Activated CD8-positive, alpha-beta T cell treated with anti-CD3 and anti-CD28 coated beads for 36 hours (primary cell): ENCODE measurements at regions not wholly inside any gene's neighbourhood (a gene's known extent, or its start where the extent isn't known, plus 50 kb on each side); places are given as distances from the start of the nearest gene placed in this dataset.

Experiments
- ATAC-seq: fragments of 200-7000 bp; cut with Tn5 transposase; one replicate; pipeline ENCODE4 v1.10.0; 2021; ENCODE audit warnings: mild to moderate bottlenecking, moderate library complexity
- CTCF ChIA-PET: fragments of 350-600 bp; sonication (Branson Sonifier 250); formaldehyde crosslinking; loops from one replicate; lab custom pipeline; 2021; ENCODE audit warnings: antibody characterized with exemption; lab: Charles Lee
- POLR2A ChIA-PET: fragments of 350-600 bp; sonication (Branson Sonifier 250); formaldehyde crosslinking; loops from one replicate; lab custom pipeline; 2021; ENCODE audit warnings: antibody characterized with exemption; lab: Charles Lee
- DNase-seq: peaks from one replicate; pipeline ENCODE4 v3.0.0-alpha.2; 2020
- H3K27ac Mint-ChIP-seq: one replicate; pipeline ENCODE4 v1.8.0; 2021; ENCODE audit warnings: mild to moderate bottlenecking, mixed read lengths
- H3K27me3 Mint-ChIP-seq: one replicate; pipeline ENCODE4 v1.8.0; 2021; ENCODE audit warnings: mixed read lengths
- H3K36me3 Mint-ChIP-seq: one replicate; pipeline ENCODE4 v1.8.0; 2021; ENCODE audit warnings: low read depth, mixed read lengths
- H3K4me1 Mint-ChIP-seq: one replicate; pipeline ENCODE4 v1.8.0; 2021; ENCODE audit warnings: low read depth, mixed read lengths
- H3K4me3 Mint-ChIP-seq: one replicate; pipeline ENCODE4 v1.8.0; 2021; ENCODE audit warnings: mild to moderate bottlenecking, moderate library complexity, mixed read lengths
- H3K9me3 Mint-ChIP-seq: one replicate; pipeline ENCODE4 v1.8.0; 2021; ENCODE audit warnings: mixed read lengths
- intact Hi-C: fragments of 100-400 bp; cut with micrococcal nuclease; formaldehyde crosslinking; loops from one replicate; pipeline ENCODE4 v1.10.0; 2022
- TF ChIP-seq, protein P1 (sequence below): fragments of 200-600 bp; IDR thresholded peaks from one replicate; pipeline ENCODE4 v1.8.0; 2022; ENCODE audit warnings: antibody characterized with exemption, mild to moderate bottlenecking

- TF ChIP-seq, protein P1, sequence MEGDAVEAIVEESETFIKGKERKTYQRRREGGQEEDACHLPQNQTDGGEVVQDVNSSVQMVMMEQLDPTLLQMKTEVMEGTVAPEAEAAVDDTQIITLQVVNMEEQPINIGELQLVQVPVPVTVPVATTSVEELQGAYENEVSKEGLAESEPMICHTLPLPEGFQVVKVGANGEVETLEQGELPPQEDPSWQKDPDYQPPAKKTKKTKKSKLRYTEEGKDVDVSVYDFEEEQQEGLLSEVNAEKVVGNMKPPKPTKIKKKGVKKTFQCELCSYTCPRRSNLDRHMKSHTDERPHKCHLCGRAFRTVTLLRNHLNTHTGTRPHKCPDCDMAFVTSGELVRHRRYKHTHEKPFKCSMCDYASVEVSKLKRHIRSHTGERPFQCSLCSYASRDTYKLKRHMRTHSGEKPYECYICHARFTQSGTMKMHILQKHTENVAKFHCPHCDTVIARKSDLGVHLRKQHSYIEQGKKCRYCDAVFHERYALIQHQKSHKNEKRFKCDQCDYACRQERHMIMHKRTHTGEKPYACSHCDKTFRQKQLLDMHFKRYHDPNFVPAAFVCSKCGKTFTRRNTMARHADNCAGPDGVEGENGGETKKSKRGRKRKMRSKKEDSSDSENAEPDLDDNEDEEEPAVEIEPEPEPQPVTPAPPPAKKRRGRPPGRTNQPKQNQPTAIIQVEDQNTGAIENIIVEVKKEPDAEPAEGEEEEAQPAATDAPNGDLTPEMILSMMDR: no peak
- H3K36me3 Mint-ChIP-seq: no peaks in the 10 kb centered on the region
- ChIA-PET POLR2A (no interaction called here), CTCF (no interaction called here)
- H3K27me3 Mint-ChIP-seq: no peaks in the 10 kb centered on the region
- DNase-seq (no peak), ATAC-seq (no peak)
- no peaks in the 10 kb centered on the region for H3K4me1 Mint-ChIP-seq
- intact Hi-C loops: no loop called here
- no peaks in the 10 kb centered on the region for H3K9me3 Mint-ChIP-seq
- H3K27ac Mint-ChIP-seq: no peak overlapping the region
- no peak overlapping the region for H3K4me3 Mint-ChIP-seq
These were observed 296.6 kb upstream of the NETO1 start for GRCh38 chr18:73164430-73164829.

DNA sequence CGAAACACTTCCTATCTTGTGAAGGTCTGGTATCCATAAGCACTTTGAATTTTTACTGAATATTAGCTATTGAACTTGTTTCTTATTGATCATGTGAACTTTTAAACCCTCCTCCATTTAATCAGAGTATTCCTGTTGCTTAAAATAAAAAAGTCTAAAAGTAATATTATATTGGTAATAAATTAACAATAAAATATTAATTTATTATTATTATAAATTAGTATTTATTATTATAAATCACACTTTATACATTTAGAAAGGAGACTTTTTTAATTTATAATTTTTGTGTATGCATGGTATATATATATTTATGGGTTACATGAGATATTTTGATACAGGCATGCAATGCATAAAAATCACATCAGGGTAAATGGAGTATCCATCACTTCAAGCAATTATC lies 295.4 kb upstream of the NETO1 start:
- Mint-ChIP-seq H3K27ac (no peak overlapping the region), H3K4me1 (no peaks in the 10 kb centered on the region), H3K9me3 (no peaks in the 10 kb centered on the region), H3K27me3 (no peaks in the 10 kb centered on the region), H3K4me3 (no peak overlapping the region), H3K36me3 (no peaks in the 10 kb centered on the region)
- intact Hi-C loops: no loop called here
- ChIA-PET CTCF (no interaction called here), POLR2A (no interaction called here)
- TF ChIP-seq, protein P1: no peak
- no peak for ATAC-seq
- DNase-seq: no peak

DNA sequence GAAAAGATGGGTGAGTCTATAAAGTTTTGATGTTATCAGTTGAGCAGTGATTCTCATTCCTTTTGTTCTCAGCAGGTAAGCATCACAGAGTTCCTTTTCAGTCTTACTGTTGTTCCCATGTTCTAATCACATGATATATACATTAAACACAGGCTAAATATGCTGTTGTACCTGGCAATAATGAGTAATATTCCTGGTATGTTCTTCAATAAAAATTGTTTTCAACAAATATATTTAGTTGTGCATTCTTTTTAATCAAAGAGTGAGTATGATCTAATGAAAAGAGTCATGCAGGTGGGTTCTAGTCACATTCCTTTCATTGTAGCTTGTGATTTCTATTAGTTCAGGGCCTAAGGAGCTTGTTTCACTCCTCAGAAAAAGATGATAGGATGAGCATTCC lies 288.3 kb upstream of the NETO1 start:
- Mint-ChIP-seq H3K9me3 (no peaks in the 10 kb centered on the region), H3K36me3 (no peaks in the 10 kb centered on the region), H3K27ac (no peak overlapping the region), H3K4me3 (no peak overlapping the region), H3K27me3 (no peaks in the 10 kb centered on the region), H3K4me1 (no peaks in the 10 kb centered on the region)
- POLR2A ChIA-PET: no interaction called here
- intact Hi-C loops: no loop called here
- TF ChIP-seq, protein P1: no peak
- CTCF ChIA-PET: no interaction called here
- DNase-seq (no peak), ATAC-seq (no peak)

- Mint-ChIP-seq H3K4me1 (no peaks in the 10 kb centered on the region), H3K27me3 (no peaks in the 10 kb centered on the region), H3K36me3 (no peaks in the 10 kb centered on the region), H3K9me3 (no peaks in the 10 kb centered on the region), H3K4me3 (no peak overlapping the region), H3K27ac (no peak overlapping the region)
- ATAC-seq (no peak), DNase-seq (no peak)
- ChIA-PET CTCF (no interaction called here), POLR2A (no interaction called here)
- TF ChIP-seq, protein P1: no peak
- intact Hi-C loops: no loop called here
These were observed 285.5 kb upstream of the NETO1 start for GRCh38 chr18:73153271-73153670.

DNA sequence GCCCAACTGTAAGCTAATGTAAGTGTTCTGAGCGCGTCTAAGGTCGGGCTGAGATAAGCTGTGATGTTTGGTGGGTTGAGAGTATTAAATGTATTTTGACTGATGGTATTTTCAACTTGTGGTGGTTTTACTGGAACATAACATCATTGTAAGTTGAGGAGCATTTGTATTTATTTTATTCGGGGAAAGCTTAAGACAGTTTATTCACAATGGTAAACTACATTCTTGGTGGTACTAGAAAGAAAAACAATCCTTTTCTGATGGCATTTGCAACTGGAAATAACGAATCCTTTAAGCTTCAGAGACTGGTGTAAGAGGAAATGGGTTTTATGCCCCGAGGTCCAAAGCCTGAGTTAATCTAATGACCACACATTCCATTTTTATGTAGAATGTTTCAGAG lies 283.3 kb upstream of the NETO1 start:
- ChIA-PET POLR2A (no interaction called here), CTCF (interaction anchor here (1.8 kb wide), 1 partner anchor 9 kb away, joined by 5 read pairs; no protein-coding TSS in a partner anchor)
- no peak for DNase-seq
- no peaks in the 10 kb centered on the region for H3K36me3 Mint-ChIP-seq
- no peak overlapping the region for H3K27ac Mint-ChIP-seq
- intact Hi-C loops: no loop called here
- ATAC-seq: no peak
- H3K27me3 Mint-ChIP-seq: no peaks in the 10 kb centered on the region
- H3K9me3 Mint-ChIP-seq: no peaks in the 10 kb centered on the region
- TF ChIP-seq, protein P1: no peak
- no peaks in the 10 kb centered on the region for H3K4me1 Mint-ChIP-seq
- H3K4me3 Mint-ChIP-seq: no peak overlapping the region
